SK-N-MC (cell line): ENCODE measurements at regions not wholly inside any gene's neighbourhood (a gene's known extent, or its start where the extent isn't known, plus 50 kb on each side); places are given as distances from the start of the nearest gene placed in this dataset.

Experiments used
- EZH2 ChIP-seq: fragments of 200-600 bp; sonication (generic); IDR thresholded peaks from one replicate; pipeline ENCODE4 v1.6.1; 2017; ENCODE audit warnings: antibody characterized with exemption
- POLR2AphosphoS5 ChIP-seq: IDR thresholded peaks from 2 replicates; pipeline ENCODE4 v1.6.1; 2012; ENCODE audit warnings: mild to moderate bottlenecking, low read depth, low read length, borderline replicate concordance

GRCh38 chr2:6254441-6254840 lies 562.3 kb downstream of the SOX11 start:
- TF ChIP-seq EZH2 (no peak), POLR2AphosphoS5 (no peak)
